ENCODE measurements at regions not wholly inside any gene's neighbourhood (a gene's known extent, or its start where the extent isn't known, plus 50 kb on each side); places are given as distances from the start of the nearest gene placed in this dataset.

- H2AFZ ChIP-seq (ENCODE audit: control insufficient read depth, low read length), result no peak overlapping the region
- H3K4me2 ChIP-seq (ENCODE audit: control insufficient read depth, extremely low read depth, insufficient read depth, low read depth, low read length), result no peak overlapping the region
- H3K36me3 ChIP-seq (ENCODE audit: control insufficient read depth in 2 of 2, extremely low read depth in 1 of 2, insufficient read depth in 2 of 2, low read length in 2 of 2), result no peaks in the 10 kb centered on the region
- no peak overlapping the region for H3K27ac ChIP-seq (ENCODE audit: control insufficient read depth, insufficient read depth, low read length)
- H3K27me3 ChIP-seq (ENCODE audit: control insufficient read depth, extremely low read depth, insufficient read depth, low read length), result no peaks in the 10 kb centered on the region
- no peaks in the 10 kb centered on the region for H3K9me1 ChIP-seq (ENCODE audit: control insufficient read depth, extremely low read depth, insufficient read depth, low read length)
- DNase-seq (ENCODE audit: low read depth, low spot score) (no peak), FAIRE-seq (no peak)
- H4K20me1 ChIP-seq (ENCODE audit: control insufficient read depth, extremely low read depth, insufficient read depth, low read length), result no peaks in the 10 kb centered on the region
- peaks cover 7% of the 10 kb centered on the region for H3K4me1 ChIP-seq (ENCODE audit: control insufficient read depth, extremely low read depth, insufficient read depth, low read length)
- H3K4me3 ChIP-seq (ENCODE audit: control insufficient read depth in 2 of 3, extremely low read depth in 1 of 3, insufficient read depth in 2 of 3, low read depth in 1 of 3, low read length in 3 of 3), result no peak overlapping the region
- no peaks in the 10 kb centered on the region for H3K9me3 ChIP-seq (ENCODE audit: control insufficient read depth, low read depth, low read length)
- H3K79me2 ChIP-seq (ENCODE audit: control insufficient read depth, insufficient read depth, low read length), result no peaks in the 10 kb centered on the region
- dilution Hi-C loops (cut with MboI; ENCODE audit: extremely low pct_ligation_motif_present, low sequenced_read_pairs), result no loop called here
- H3K9ac ChIP-seq (ENCODE audit: control insufficient read depth, extremely low read depth, insufficient read depth, low read length), result no peak overlapping the region
- TF ChIP-seq, protein P1, sequence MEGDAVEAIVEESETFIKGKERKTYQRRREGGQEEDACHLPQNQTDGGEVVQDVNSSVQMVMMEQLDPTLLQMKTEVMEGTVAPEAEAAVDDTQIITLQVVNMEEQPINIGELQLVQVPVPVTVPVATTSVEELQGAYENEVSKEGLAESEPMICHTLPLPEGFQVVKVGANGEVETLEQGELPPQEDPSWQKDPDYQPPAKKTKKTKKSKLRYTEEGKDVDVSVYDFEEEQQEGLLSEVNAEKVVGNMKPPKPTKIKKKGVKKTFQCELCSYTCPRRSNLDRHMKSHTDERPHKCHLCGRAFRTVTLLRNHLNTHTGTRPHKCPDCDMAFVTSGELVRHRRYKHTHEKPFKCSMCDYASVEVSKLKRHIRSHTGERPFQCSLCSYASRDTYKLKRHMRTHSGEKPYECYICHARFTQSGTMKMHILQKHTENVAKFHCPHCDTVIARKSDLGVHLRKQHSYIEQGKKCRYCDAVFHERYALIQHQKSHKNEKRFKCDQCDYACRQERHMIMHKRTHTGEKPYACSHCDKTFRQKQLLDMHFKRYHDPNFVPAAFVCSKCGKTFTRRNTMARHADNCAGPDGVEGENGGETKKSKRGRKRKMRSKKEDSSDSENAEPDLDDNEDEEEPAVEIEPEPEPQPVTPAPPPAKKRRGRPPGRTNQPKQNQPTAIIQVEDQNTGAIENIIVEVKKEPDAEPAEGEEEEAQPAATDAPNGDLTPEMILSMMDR (optimal IDR thresholded peaks at IDR 0.05 in 1 of 3, IDR thresholded peaks at IDR 0.05 in 1 of 3, conservative IDR thresholded peaks at IDR 0.05 in 1 of 3; ENCODE audit: extremely low read depth in 1 of 3, insufficient read depth in 2 of 3, low read length in 3 of 3), result no peak
- TF ChIP-seq EZH2 (IDR thresholded peaks at IDR 0.05; ENCODE audit: low read length), result no peak
Observed at GRCh38 chr6:22041797-22042480, 254.9 kb downstream of the PRL start.

GRCh38 chr6:22042706-22043105 is 254.1 kb downstream of the PRL start:
- Histone ChIP-seq H3K9me3 (ENCODE audit: control insufficient read depth, low read depth, low read length) (no peaks in the 10 kb centered on the region), H3K4me3 (ENCODE audit: control insufficient read depth in 2 of 3, extremely low read depth in 1 of 3, insufficient read depth in 2 of 3, low read depth in 1 of 3, low read length in 3 of 3) (no peak overlapping the region)
- dilution Hi-C loops (cut with MboI; ENCODE audit: extremely low pct_ligation_motif_present, low sequenced_read_pairs), result no loop called here

More at GRCh38 chr6:22042706-22043105, 254.1 kb downstream of the PRL start:
- TF ChIP-seq EZH2 (IDR thresholded peaks at IDR 0.05; ENCODE audit: low read length), result no peak
- TF ChIP-seq, protein P1 (optimal IDR thresholded peaks at IDR 0.05 in 1 of 3, IDR thresholded peaks at IDR 0.05 in 1 of 3, conservative IDR thresholded peaks at IDR 0.05 in 1 of 3; ENCODE audit: extremely low read depth in 1 of 3, insufficient read depth in 2 of 3, low read length in 3 of 3), result no peak
- peaks cover 7% of the 10 kb centered on the region for H3K4me1 ChIP-seq (ENCODE audit: control insufficient read depth, extremely low read depth, insufficient read depth, low read length)
- no peak overlapping the region for H3K9ac ChIP-seq (ENCODE audit: control insufficient read depth, extremely low read depth, insufficient read depth, low read length)
- no peaks in the 10 kb centered on the region for H3K9me1 ChIP-seq (ENCODE audit: control insufficient read depth, extremely low read depth, insufficient read depth, low read length)
- H3K4me2 ChIP-seq (ENCODE audit: control insufficient read depth, extremely low read depth, insufficient read depth, low read depth, low read length), result no peak overlapping the region
- no peak overlapping the region for H2AFZ ChIP-seq (ENCODE audit: control insufficient read depth, low read length)
- no peaks in the 10 kb centered on the region for H3K79me2 ChIP-seq (ENCODE audit: control insufficient read depth, insufficient read depth, low read length)
- H4K20me1 ChIP-seq (ENCODE audit: control insufficient read depth, extremely low read depth, insufficient read depth, low read length), result no peaks in the 10 kb centered on the region
- DNase-seq (ENCODE audit: low read depth, low spot score) (no peak), FAIRE-seq (no peak)
- no peaks in the 10 kb centered on the region for H3K27me3 ChIP-seq (ENCODE audit: control insufficient read depth, extremely low read depth, insufficient read depth, low read length)
- H3K36me3 ChIP-seq (ENCODE audit: control insufficient read depth in 2 of 2, extremely low read depth in 1 of 2, insufficient read depth in 2 of 2, low read length in 2 of 2), result no peaks in the 10 kb centered on the region
- no peak overlapping the region for H3K27ac ChIP-seq (ENCODE audit: control insufficient read depth, insufficient read depth, low read length)

Measured in keratinocyte (primary cell).